Activated T-cell treated with anti-CD3 and anti-CD28 coated beads for 1 hour (primary cell): ENCODE measurements at regions not wholly inside any gene's neighbourhood (a gene's known extent, or its start where the extent isn't known, plus 50 kb on each side); places are given as distances from the start of the nearest gene placed in this dataset.

Source experiments
- DNase-seq: peaks from one replicate; pipeline ENCODE4 v3.0.0-alpha.2; 2020; ENCODE audit warnings: low read depth

- DNase-seq = no peak
These were observed 50.0 kb upstream of the CLDN5 start for GRCh38 chr22:19574247-19574646.

- peak; percentile 35 for DNase-seq
These were observed 52.5 kb upstream of the CLDN5 start for GRCh38 chr22:19576460-19577421.

- no peak for DNase-seq
These were observed 53.3 kb upstream of the CLDN5 start for GRCh38 chr22:19577422-19577966.

- DNase-seq = no peak
These were observed 54.2 kb upstream of the CLDN5 start for GRCh38 chr22:19578180-19579004.

GRCh38 chr22:19579115-19579811 is 55.1 kb upstream of the CLDN5 start:
- no peak for DNase-seq

- no peak for DNase-seq
These were observed 55.7 kb upstream of the CLDN5 start for GRCh38 chr22:19579880-19580279.

GRCh38 chr22:19580291-19580890 is 56.2 kb upstream of the CLDN5 start:
- no peak for DNase-seq

GRCh38 chr22:19582033-19582693 is 58.0 kb upstream of the CLDN5 start:
- no peak for DNase-seq

- DNase-seq = no peak
These were observed 62.9 kb upstream of the CLDN5 start for GRCh38 chr22:19586922-19587684.

GRCh38 chr22:19590696-19591095 is 66.5 kb upstream of the CLDN5 start:
- no peak for DNase-seq

GRCh38 chr22:19591568-19591967 is 67.4 kb upstream of the CLDN5 start:
- no peak for DNase-seq

GRCh38 chr22:19592464-19592863 is 68.3 kb upstream of the CLDN5 start:
- no peak for DNase-seq

GRCh38 chr22:19593991-19594569 is 69.9 kb upstream of the CLDN5 start:
- DNase-seq = no peak

GRCh38 chr22:19595532-19595931 is 71.3 kb upstream of the CLDN5 start:
- DNase-seq = no peak

GRCh38 chr22:19596680-19597398 is 72.6 kb upstream of the CLDN5 start:
- no peak for DNase-seq

- no peak for DNase-seq
These were observed 73.2 kb upstream of the CLDN5 start for GRCh38 chr22:19597399-19597735.

- DNase-seq = no peak
These were observed 74.0 kb upstream of the CLDN5 start for GRCh38 chr22:19598054-19598855.

- no peak for DNase-seq
These were observed 74.8 kb upstream of the CLDN5 start for GRCh38 chr22:19599004-19599403.
